CD8-positive, alpha-beta memory T cell (primary cell): ENCODE measurements at regions not wholly inside any gene's neighbourhood (a gene's known extent, or its start where the extent isn't known, plus 50 kb on each side); places are given as distances from the start of the nearest gene placed in this dataset.

Source experiments
- CTCF ChIA-PET: fragments of 350-600 bp; sonication (Branson Sonifier 250); formaldehyde crosslinking; loops from one replicate; lab custom pipeline; 2021; ENCODE audit warnings: antibody characterized with exemption; lab: Charles Lee
- POLR2A ChIA-PET: fragments of 350-600 bp; sonication (Branson Sonifier 250); formaldehyde crosslinking; loops from one replicate; lab custom pipeline; 2021; ENCODE audit warnings: antibody characterized with exemption; lab: Charles Lee
- DNase-seq, 5 donors: peaks; one replicate each; pipeline versions ENCODE4 v3.0.0 to v3.0.0-alpha.2; 2020 to 2022; ENCODE audit warnings: mixed read lengths in 1 of 5
- H3K27ac ChIP-seq: one replicate; pipeline ENCODE4 v1.7.0; 2013; ENCODE audit warnings: low read depth, mild to moderate bottlenecking, low read length, moderate library complexity
- H3K27me3 ChIP-seq: 2 replicates; pipeline ENCODE4 v1.7.0; 2013; ENCODE audit warnings: low read length, mild to moderate bottlenecking; ENCODE audit not compliant: insufficient read depth, poor library complexity, severe bottlenecking
- H3K36me3 ChIP-seq: 2 replicates; pipeline ENCODE4 v1.7.0; 2013; ENCODE audit warnings: mild to moderate bottlenecking, low read length, moderate library complexity; ENCODE audit not compliant: insufficient read depth
- H3K4me1 ChIP-seq: 2 replicates; pipeline ENCODE4 v1.7.0; 2013; ENCODE audit warnings: mild to moderate bottlenecking, low read length, moderate library complexity; ENCODE audit not compliant: insufficient read depth
- H3K4me3 ChIP-seq: 2 replicates; pipeline ENCODE4 v1.7.0; 2013; ENCODE audit warnings: mild to moderate bottlenecking, low read length
- H3K9me3 ChIP-seq: 2 replicates; pipeline ENCODE4 v1.7.0; 2013; ENCODE audit warnings: mild to moderate bottlenecking, low read length
- H3K27ac Mint-ChIP-seq, 8 donors: one replicate each; pipeline ENCODE4 v1.8.0; 2020 to 2021; ENCODE audit warnings: mixed read lengths in 8 of 8, mild to moderate bottlenecking in 6 of 8, inconsistent platforms in 3 of 8, moderate library complexity in 3 of 8
- H3K27me3 Mint-ChIP-seq, 2 donors: one replicate each; pipeline ENCODE4 v1.8.0; 2020 to 2021; ENCODE audit warnings: mixed read lengths in 2 of 2, mild to moderate bottlenecking in 1 of 2, moderate library complexity in 1 of 2
- H3K36me3 Mint-ChIP-seq, 3 donors: one replicate each; pipeline ENCODE4 v1.8.0; 2020 to 2021; ENCODE audit warnings: mixed read lengths in 3 of 3, inconsistent platforms in 1 of 3, mild to moderate bottlenecking in 1 of 3
- H3K4me1 Mint-ChIP-seq, 3 donors: one replicate each; pipeline ENCODE4 v1.8.0; 2020 to 2021; ENCODE audit warnings: mixed read lengths in 3 of 3, inconsistent platforms in 1 of 3, mild to moderate bottlenecking in 1 of 3
- H3K4me3 Mint-ChIP-seq, 7 donors: one replicate each; pipeline ENCODE4 v1.8.0; 2020 to 2021; ENCODE audit warnings: mixed read lengths in 7 of 7, mild to moderate bottlenecking in 6 of 7, moderate library complexity in 4 of 7, inconsistent platforms in 2 of 7
- H3K9me3 Mint-ChIP-seq, 5 donors: one replicate each; pipeline ENCODE4 v1.8.0; 2020 to 2022; ENCODE audit warnings: mixed read lengths in 5 of 5, mild to moderate bottlenecking in 3 of 5, moderate library complexity in 2 of 5, inconsistent platforms in 1 of 5

- no peaks in the 10 kb centered on the region for H3K4me1 Mint-ChIP-seq
- POLR2A ChIA-PET: no interaction called here
Measured at GRCh38 chr7:20892776-20893175, 106.1 kb upstream of the SP8 start.

GRCh38 chr7:20894806-20895205, 108.1 kb upstream of the SP8 start:
- H3K36me3 Mint-ChIP-seq: no peaks in the 10 kb centered on the region
- Histone ChIP-seq H3K9me3 (no peaks in the 10 kb centered on the region), H3K27ac (no peak overlapping the region), H3K4me3 (no peak overlapping the region), H3K36me3 (no peaks in the 10 kb centered on the region), H3K27me3 (no peaks in the 10 kb centered on the region), H3K4me1 (no peaks in the 10 kb centered on the region)
- H3K27ac Mint-ChIP-seq: no peak overlapping the region
- DNase-seq: no peak
- no peak overlapping the region for H3K4me3 Mint-ChIP-seq
- H3K9me3 Mint-ChIP-seq: peaks cover 0 to 4% (median 0%) of the 10 kb centered on the region in 5 donors
- no peaks in the 10 kb centered on the region for H3K4me1 Mint-ChIP-seq
- POLR2A ChIA-PET: no interaction called here
- peaks cover 0 to 2% of the 10 kb centered on the region in 2 donors for H3K27me3 Mint-ChIP-seq
- CTCF ChIA-PET: no interaction called here

More at GRCh38 chr7:20892776-20893175, 106.1 kb upstream of the SP8 start:
- H3K27me3 ChIP-seq: no peaks in the 10 kb centered on the region
- no peak for DNase-seq
- no peak overlapping the region for H3K4me3 Mint-ChIP-seq
- H3K9me3 ChIP-seq: no peaks in the 10 kb centered on the region
- CTCF ChIA-PET: no interaction called here
- H3K27ac ChIP-seq: no peak overlapping the region
- H3K4me3 ChIP-seq: no peak overlapping the region
- no peaks in the 10 kb centered on the region for H3K36me3 ChIP-seq
- H3K4me1 ChIP-seq: no peaks in the 10 kb centered on the region
- H3K27me3 Mint-ChIP-seq: no peaks in the 10 kb centered on the region
- peaks cover 1 to 10% (median 2%) of the 10 kb centered on the region in 5 donors for H3K9me3 Mint-ChIP-seq
- no peaks in the 10 kb centered on the region for H3K36me3 Mint-ChIP-seq
- no peak overlapping the region for H3K27ac Mint-ChIP-seq

GRCh38 chr7:20895563-20895962, 108.9 kb upstream of the SP8 start:
- Mint-ChIP-seq H3K36me3 (no peaks in the 10 kb centered on the region), H3K4me1 (no peaks in the 10 kb centered on the region), H3K4me3 (no peak overlapping the region), H3K9me3 (peaks cover 0 to 2% (median 0%) of the 10 kb centered on the region in 5 donors), H3K27me3 (peaks cover 0 to 2% of the 10 kb centered on the region in 2 donors), H3K27ac (no peak overlapping the region)
- Histone ChIP-seq H3K9me3 (no peaks in the 10 kb centered on the region), H3K4me3 (no peak overlapping the region), H3K27me3 (no peaks in the 10 kb centered on the region), H3K4me1 (no peaks in the 10 kb centered on the region), H3K27ac (no peak overlapping the region), H3K36me3 (no peaks in the 10 kb centered on the region)
- DNase-seq: no peak
- ChIA-PET POLR2A (no interaction called here), CTCF (no interaction called here)

- DNase-seq: no peak
- H3K4me3 Mint-ChIP-seq: no peak overlapping the region
- CTCF ChIA-PET: no interaction called here
- Histone ChIP-seq H3K36me3 (no peaks in the 10 kb centered on the region), H3K27ac (no peak overlapping the region), H3K27me3 (no peaks in the 10 kb centered on the region), H3K4me1 (no peaks in the 10 kb centered on the region), H3K9me3 (no peaks in the 10 kb centered on the region), H3K4me3 (no peak overlapping the region)
- POLR2A ChIA-PET: no interaction called here
- H3K9me3 Mint-ChIP-seq: peaks cover 0 to 3% (median under 1%) of the 10 kb centered on the region in 5 donors
- H3K27ac Mint-ChIP-seq: no peak overlapping the region
- peaks cover 0 to 2% of the 10 kb centered on the region in 2 donors for H3K27me3 Mint-ChIP-seq
- no peaks in the 10 kb centered on the region for H3K4me1 Mint-ChIP-seq
- no peaks in the 10 kb centered on the region for H3K36me3 Mint-ChIP-seq
Measured at GRCh38 chr7:20896996-20897395, 110.3 kb upstream of the SP8 start.

- Mint-ChIP-seq H3K36me3 (no peaks in the 10 kb centered on the region), H3K9me3 (peaks cover 0 to 4% (median 0%) of the 10 kb centered on the region in 5 donors), H3K27me3 (no peaks in the 10 kb centered on the region), H3K4me1 (no peaks in the 10 kb centered on the region), H3K27ac (no peak overlapping the region), H3K4me3 (no peak overlapping the region)
- DNase-seq: no peak
- CTCF ChIA-PET: no interaction called here
- Histone ChIP-seq H3K4me1 (no peaks in the 10 kb centered on the region), H3K27me3 (no peaks in the 10 kb centered on the region), H3K27ac (no peak overlapping the region), H3K36me3 (no peaks in the 10 kb centered on the region), H3K4me3 (no peak overlapping the region), H3K9me3 (no peaks in the 10 kb centered on the region)
- POLR2A ChIA-PET: no interaction called here
Measured at GRCh38 chr7:20906801-20907453, 120.2 kb upstream of the SP8 start.

- CTCF ChIA-PET: interaction anchor here (1.1 kb wide), 1 partner anchor 20 kb away, joined by 3 read pairs; no protein-coding TSS in a partner anchor
Measured at GRCh38 chr7:20911081-20911480, 124.4 kb upstream of the SP8 start.

GRCh38 chr7:20913853-20914252, 127.2 kb upstream of the SP8 start:
- ChIA-PET POLR2A (no interaction called here), CTCF (no interaction called here)
- no peaks in the 10 kb centered on the region for H3K4me1 Mint-ChIP-seq
- Histone ChIP-seq H3K4me1 (no peaks in the 10 kb centered on the region), H3K27me3 (no peaks in the 10 kb centered on the region), H3K36me3 (no peaks in the 10 kb centered on the region), H3K4me3 (no peak overlapping the region), H3K27ac (no peak overlapping the region), H3K9me3 (no peaks in the 10 kb centered on the region)
- DNase-seq: no peak
- H3K27ac Mint-ChIP-seq: no peak overlapping the region
- no peaks in the 10 kb centered on the region for H3K9me3 Mint-ChIP-seq
- H3K36me3 Mint-ChIP-seq: no peaks in the 10 kb centered on the region
- no peak overlapping the region for H3K4me3 Mint-ChIP-seq
- H3K27me3 Mint-ChIP-seq: no peaks in the 10 kb centered on the region

More at GRCh38 chr7:20911081-20911480, 124.4 kb upstream of the SP8 start:
- Mint-ChIP-seq H3K27ac (no peak overlapping the region), H3K9me3 (no peaks in the 10 kb centered on the region), H3K27me3 (no peaks in the 10 kb centered on the region), H3K36me3 (no peaks in the 10 kb centered on the region), H3K4me1 (no peaks in the 10 kb centered on the region), H3K4me3 (no peak overlapping the region)
- POLR2A ChIA-PET: no interaction called here
- no peaks in the 10 kb centered on the region for H3K27me3 ChIP-seq
- H3K36me3 ChIP-seq: no peaks in the 10 kb centered on the region
- no peak overlapping the region for H3K27ac ChIP-seq
- H3K4me1 ChIP-seq: no peaks in the 10 kb centered on the region
- no peaks in the 10 kb centered on the region for H3K9me3 ChIP-seq
- no peak overlapping the region for H3K4me3 ChIP-seq
- no peak for DNase-seq

GRCh38 chr7:20916311-20916710, 129.6 kb upstream of the SP8 start:
- no peak overlapping the region for H3K27ac ChIP-seq
- no peaks in the 10 kb centered on the region for H3K36me3 ChIP-seq
- no peaks in the 10 kb centered on the region for H3K27me3 ChIP-seq
- Mint-ChIP-seq H3K4me3 (no peak overlapping the region), H3K27ac (no peak overlapping the region), H3K36me3 (no peaks in the 10 kb centered on the region), H3K4me1 (no peaks in the 10 kb centered on the region), H3K27me3 (no peaks in the 10 kb centered on the region), H3K9me3 (no peaks in the 10 kb centered on the region)
- no peak for DNase-seq
- H3K4me1 ChIP-seq: no peaks in the 10 kb centered on the region
- no peaks in the 10 kb centered on the region for H3K9me3 ChIP-seq
- CTCF ChIA-PET: no interaction called here
- POLR2A ChIA-PET: no interaction called here
- H3K4me3 ChIP-seq: no peak overlapping the region
